Testis (tissue), 2 donors: ENCODE measurements at regions not wholly inside any gene's neighbourhood (a gene's known extent, or its start where the extent isn't known, plus 50 kb on each side); places are given as distances from the start of the nearest gene placed in this dataset.

Experiments
- CTCF ChIP-seq, 3 experiments: fragments of 450-650 bp in 2 of 3; fragments of 200-600 bp in 1 of 3; sonication (generic) in 1 of 3; IDR thresholded peaks; one replicate each; pipeline ENCODE4 v1.5.1; 2016 to 2019; ENCODE audit warnings: antibody characterized with exemption in 3 of 3, mild to moderate bottlenecking in 2 of 3, moderate library complexity in 1 of 3
- POLR2A ChIP-seq: fragments of 450-650 bp; IDR thresholded peaks from one replicate; pipeline ENCODE4 v1.6.1; 2017; ENCODE audit warnings: antibody characterized with exemption, mild to moderate bottlenecking, moderate library complexity

DNA sequence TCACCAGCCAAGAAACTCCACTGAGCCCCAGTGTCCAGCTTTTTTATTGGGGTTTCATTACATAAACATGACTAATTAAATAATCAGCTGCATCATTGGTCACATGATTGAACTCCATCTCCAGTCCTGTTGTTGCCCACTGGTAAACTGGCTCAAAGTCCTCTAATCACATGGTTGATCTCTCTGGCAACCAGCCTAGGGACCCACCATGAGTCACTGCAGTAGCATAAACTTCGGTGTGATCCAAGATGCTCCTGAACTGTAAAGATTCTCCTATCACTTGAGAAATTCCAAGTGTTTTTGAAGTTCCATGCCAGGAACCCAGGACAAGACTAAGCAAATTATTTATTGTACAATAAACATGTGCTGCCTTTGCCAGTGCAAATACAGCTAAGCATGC lies 130.4 kb upstream of the AUTS2 start:
- TF ChIP-seq CTCF (IDR thresholded peaks at IDR 0.05) (no peak), POLR2A (no peak)
